ENCODE measurements at regions not wholly inside any gene's neighbourhood (a gene's known extent, or its start where the extent isn't known, plus 50 kb on each side); places are given as distances from the start of the nearest gene placed in this dataset.

DNA sequence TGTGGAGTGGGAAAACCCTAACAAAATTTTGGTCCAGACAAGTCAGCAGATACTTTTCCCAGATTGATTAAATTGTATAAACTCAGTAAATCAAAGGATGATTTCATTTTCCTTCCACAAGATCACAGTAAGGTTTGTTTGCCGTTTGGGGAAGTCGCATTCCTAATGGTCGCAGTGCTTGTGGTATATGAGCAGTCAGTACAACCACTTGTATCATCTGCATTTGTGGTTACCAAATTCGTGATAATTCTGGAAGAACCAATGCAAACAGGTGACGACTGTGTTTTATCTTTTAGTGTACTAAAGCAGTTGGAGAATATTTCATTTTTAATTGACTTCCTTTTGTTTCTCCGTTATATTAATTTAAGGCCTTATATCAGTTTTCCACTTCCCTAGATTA, 100.0 kb upstream of the CNTN6 start:
- H3K4me3 ChIP-seq (ENCODE audit: low read depth, low read length) = no peak overlapping the region
- TF ChIP-seq, protein P1, sequence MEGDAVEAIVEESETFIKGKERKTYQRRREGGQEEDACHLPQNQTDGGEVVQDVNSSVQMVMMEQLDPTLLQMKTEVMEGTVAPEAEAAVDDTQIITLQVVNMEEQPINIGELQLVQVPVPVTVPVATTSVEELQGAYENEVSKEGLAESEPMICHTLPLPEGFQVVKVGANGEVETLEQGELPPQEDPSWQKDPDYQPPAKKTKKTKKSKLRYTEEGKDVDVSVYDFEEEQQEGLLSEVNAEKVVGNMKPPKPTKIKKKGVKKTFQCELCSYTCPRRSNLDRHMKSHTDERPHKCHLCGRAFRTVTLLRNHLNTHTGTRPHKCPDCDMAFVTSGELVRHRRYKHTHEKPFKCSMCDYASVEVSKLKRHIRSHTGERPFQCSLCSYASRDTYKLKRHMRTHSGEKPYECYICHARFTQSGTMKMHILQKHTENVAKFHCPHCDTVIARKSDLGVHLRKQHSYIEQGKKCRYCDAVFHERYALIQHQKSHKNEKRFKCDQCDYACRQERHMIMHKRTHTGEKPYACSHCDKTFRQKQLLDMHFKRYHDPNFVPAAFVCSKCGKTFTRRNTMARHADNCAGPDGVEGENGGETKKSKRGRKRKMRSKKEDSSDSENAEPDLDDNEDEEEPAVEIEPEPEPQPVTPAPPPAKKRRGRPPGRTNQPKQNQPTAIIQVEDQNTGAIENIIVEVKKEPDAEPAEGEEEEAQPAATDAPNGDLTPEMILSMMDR (IDR thresholded peaks at IDR 0.05; ENCODE audit: low read depth, low read length) = no peak

DNA sequence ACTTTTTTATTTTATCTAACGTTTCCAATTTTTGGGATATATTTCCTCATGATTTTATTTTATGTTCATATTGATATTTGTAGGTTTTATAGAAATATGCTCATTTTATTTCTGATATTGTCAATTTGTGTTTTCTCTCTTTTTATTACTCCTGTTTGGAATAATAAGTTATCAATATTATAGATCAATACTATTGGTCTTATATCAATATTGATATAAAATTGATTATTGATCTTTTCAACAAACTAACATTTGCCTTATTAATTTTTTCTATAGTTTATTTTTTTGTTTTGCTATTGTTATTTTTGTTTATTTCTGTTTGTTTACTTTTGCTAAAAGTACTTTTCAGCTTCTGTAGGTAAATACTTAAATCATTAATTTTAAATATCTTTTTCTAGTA, 90.8 kb upstream of the CNTN6 start:
- no peak overlapping the region for H3K4me3 ChIP-seq (ENCODE audit: low read depth, low read length)
- TF ChIP-seq, protein P1 (IDR thresholded peaks at IDR 0.05; ENCODE audit: low read depth, low read length) = no peak

DNA sequence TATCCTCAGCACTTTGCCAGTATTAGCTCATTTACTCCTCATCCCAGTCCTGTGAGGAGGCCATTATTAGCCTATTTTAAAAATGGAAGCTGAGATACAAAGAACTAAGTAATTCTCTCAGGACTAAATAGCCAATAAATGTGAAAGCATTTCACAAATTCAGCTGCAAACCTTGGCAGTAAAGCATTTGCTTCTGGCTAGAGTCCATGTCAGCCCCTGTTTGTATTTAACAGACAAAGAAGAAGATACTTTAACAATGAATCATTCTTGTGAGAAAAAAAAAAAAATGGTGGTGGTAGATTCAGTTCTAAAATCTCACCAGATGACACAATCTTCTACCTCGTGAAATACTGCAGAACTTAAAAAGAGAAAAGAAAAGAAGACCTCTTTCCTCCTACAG, 85.0 kb upstream of the CNTN6 start:
- TF ChIP-seq, protein P1 (IDR thresholded peaks at IDR 0.05; ENCODE audit: low read depth, low read length) = no peak
- H3K4me3 ChIP-seq (ENCODE audit: low read depth, low read length) = no peak overlapping the region

DNA sequence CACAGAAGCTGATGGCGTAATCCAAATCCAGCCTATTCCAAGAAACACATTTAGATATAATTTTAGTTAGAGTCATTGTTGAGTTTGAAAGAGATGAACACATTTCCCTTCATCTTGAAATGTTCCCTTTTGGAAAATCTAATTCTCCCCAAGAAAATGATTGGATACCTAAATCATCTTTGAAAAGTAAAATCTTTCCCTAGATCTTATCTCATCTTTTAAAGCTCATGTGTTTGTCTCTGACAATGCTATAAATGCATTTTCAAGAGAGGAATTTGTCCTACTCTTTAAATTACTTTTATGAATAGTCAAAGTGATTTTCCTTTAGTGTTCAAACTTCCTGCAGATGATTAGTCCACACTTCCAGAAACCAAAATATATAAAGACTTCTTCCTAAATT, 82.6 kb upstream of the CNTN6 start:
- TF ChIP-seq, protein P1 (IDR thresholded peaks at IDR 0.05; ENCODE audit: low read depth, low read length) = no peak

DNA sequence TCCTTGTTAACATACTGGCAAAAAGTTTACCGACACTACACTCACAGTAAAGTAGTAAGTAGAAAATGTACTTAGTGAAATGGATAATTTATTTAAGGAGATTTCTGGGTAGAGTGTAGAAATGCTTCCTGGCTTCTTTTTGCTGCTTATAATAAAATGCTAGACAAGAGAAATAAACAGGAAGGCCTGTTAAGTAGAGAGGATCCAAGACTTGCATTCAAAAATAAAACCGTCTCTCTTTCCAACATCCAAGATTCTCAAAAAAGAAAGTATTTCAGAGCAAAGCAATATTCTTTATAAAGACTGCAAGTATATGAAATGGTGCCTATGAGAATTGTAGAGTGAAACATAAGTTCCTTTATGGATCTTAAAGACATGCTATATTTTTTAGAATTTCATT, 77.0 kb upstream of the CNTN6 start:
- no peak overlapping the region for H3K4me3 ChIP-seq (ENCODE audit: low read depth, low read length)
- TF ChIP-seq, protein P1 (IDR thresholded peaks at IDR 0.05; ENCODE audit: low read depth, low read length) = no peak

More for the DNA sequence above, 82.6 kb upstream of the CNTN6 start:
- H3K4me3 ChIP-seq (ENCODE audit: low read depth, low read length) = no peak overlapping the region

DNA sequence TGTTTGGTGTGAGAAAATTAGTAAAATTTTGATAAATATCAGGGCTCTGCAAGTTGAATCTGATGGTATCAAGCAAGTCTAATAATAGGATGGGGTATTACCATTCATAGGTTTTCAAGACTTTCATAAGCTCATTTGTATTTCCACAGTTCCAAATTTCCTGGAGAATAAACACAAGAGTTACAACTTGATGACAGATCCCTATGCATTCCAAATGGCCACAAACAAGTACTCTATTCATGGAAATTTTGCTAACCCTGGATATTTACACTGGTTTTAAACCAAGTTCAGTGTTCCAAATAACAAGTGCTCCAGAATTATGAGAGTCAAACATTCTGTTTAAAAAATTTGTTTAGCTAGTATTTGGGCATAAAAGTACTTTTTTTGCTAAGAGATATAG, 75.0 kb upstream of the CNTN6 start:
- TF ChIP-seq, protein P1 (IDR thresholded peaks at IDR 0.05; ENCODE audit: low read depth, low read length) = no peak
- no peak overlapping the region for H3K4me3 ChIP-seq (ENCODE audit: low read depth, low read length)

DNA sequence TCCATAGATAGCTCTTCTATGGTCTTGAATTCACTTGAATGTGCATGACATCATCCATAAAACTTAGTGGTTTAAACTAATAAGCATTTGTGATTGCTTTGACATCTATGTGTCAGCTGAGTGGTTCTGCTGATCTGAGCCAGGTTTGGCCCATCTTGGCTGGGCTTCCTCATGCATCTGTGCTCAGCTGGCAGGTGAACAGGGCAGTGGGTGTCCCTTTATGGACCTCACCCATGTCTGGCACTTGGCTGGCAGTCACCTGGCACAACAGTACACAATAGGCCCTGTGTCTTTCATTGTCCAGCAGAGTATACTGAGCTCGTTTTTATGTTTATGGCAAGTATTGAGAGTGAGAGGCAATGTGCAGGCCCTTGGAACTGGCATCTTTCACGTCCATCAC, 73.7 kb upstream of the CNTN6 start:
- TF ChIP-seq, protein P1 (IDR thresholded peaks at IDR 0.05; ENCODE audit: low read depth, low read length) = no peak
- H3K4me3 ChIP-seq (ENCODE audit: low read depth, low read length) = no peak overlapping the region
